ENCODE measurements at regions not wholly inside any gene's neighbourhood (a gene's known extent, or its start where the extent isn't known, plus 50 kb on each side); places are given as distances from the start of the nearest gene placed in this dataset.

- TF ChIP-seq CTCF (conservative IDR thresholded peaks at IDR 0.05 in 1 of 2, IDR thresholded peaks at IDR 0.05 in 1 of 2; ENCODE audit: extremely low read depth in 1 of 2, insufficient read depth in 1 of 2, low read depth in 1 of 2, low read length in 2 of 2), result no peak
- TF ChIP-seq EZH2 (IDR thresholded peaks at IDR 0.05; ENCODE audit: borderline replicate concordance, low read length), result no peak
Measured at GRCh38 chr11:119513806-119514170, 90.8 kb upstream of the THY1 start.

All from mammary epithelial cell (primary cell).